HL-60 (cell line): ENCODE measurements at regions not wholly inside any gene's neighbourhood (a gene's known extent, or its start where the extent isn't known, plus 50 kb on each side); places are given as distances from the start of the nearest gene placed in this dataset.

Experiments used
- CTCF ChIP-seq: IDR thresholded peaks from one replicate; pipeline ENCODE4 v1.5.1; 2011; ENCODE audit warnings: low read length, control low read depth, inconsistent platforms; ENCODE audit not compliant: insufficient read depth
- POLR2AphosphoS5 ChIP-seq: IDR thresholded peaks from 2 replicates; pipeline ENCODE4 v1.6.1; 2012; ENCODE audit warnings: low read depth

- TF ChIP-seq CTCF (no peak), POLR2AphosphoS5 (no peak)
Observed at GRCh38 chr13:57311009-57311586, 144.1 kb downstream of the PRR20E start.
